Prostate gland (tissue), 2 donors: ENCODE measurements at regions not wholly inside any gene's neighbourhood (a gene's known extent, or its start where the extent isn't known, plus 50 kb on each side); places are given as distances from the start of the nearest gene placed in this dataset.

Experiments used
- POLR2A ChIP-seq: fragments of 450-650 bp; IDR thresholded peaks from one replicate; pipeline ENCODE4 v1.6.1; 2016; ENCODE audit warnings: antibody characterized with exemption, mild to moderate bottlenecking
- TF ChIP-seq, protein P1 (sequence below), 4 experiments: fragments of 200-600 bp in 2 of 4; fragments of 450-650 bp in 2 of 4; sonication (generic) in 2 of 4; IDR thresholded peaks; 1 replicate in 3 of 4; 2 replicates in 1 of 4; pipeline ENCODE4 v1.5.1; 2016 to 2019; ENCODE audit warnings: antibody characterized with exemption in 4 of 4, mild to moderate bottlenecking in 2 of 4, moderate library complexity in 2 of 4

DNA sequence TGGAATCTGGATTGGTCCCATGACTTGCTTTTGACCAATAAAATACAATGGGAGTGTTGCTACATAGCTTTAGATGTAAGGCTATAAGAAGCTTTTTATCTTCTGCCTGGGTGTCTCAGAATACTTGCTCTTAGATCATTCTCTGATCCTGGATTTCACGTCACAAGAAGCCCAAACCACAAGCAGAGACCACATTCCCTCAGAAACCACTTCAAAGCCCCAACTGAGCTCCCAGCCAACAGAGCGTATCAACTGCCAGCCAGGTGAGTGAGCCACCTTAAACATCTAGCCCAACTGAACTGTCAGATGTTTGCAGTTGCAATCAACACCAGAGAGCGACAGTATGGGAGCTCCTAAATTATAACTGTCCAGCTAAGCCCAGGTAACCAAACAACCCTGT, 687.1 kb downstream of the TLE1 start:
- TF ChIP-seq POLR2A, result no peak
- TF ChIP-seq, protein P1, sequence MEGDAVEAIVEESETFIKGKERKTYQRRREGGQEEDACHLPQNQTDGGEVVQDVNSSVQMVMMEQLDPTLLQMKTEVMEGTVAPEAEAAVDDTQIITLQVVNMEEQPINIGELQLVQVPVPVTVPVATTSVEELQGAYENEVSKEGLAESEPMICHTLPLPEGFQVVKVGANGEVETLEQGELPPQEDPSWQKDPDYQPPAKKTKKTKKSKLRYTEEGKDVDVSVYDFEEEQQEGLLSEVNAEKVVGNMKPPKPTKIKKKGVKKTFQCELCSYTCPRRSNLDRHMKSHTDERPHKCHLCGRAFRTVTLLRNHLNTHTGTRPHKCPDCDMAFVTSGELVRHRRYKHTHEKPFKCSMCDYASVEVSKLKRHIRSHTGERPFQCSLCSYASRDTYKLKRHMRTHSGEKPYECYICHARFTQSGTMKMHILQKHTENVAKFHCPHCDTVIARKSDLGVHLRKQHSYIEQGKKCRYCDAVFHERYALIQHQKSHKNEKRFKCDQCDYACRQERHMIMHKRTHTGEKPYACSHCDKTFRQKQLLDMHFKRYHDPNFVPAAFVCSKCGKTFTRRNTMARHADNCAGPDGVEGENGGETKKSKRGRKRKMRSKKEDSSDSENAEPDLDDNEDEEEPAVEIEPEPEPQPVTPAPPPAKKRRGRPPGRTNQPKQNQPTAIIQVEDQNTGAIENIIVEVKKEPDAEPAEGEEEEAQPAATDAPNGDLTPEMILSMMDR (IDR thresholded peaks at IDR 0.05), result no peak
